ENCODE measurements at regions not wholly inside any gene's neighbourhood (a gene's known extent, or its start where the extent isn't known, plus 50 kb on each side); places are given as distances from the start of the nearest gene placed in this dataset.

GRCh38 chr13:47256618-47257017 is 359.8 kb upstream of the HTR2A start:
- no CpG with 5 or more reads among the region's 1 CpG for WGBS, 2 experiments (ENCODE audit: extremely low coverage in 2 of 2, insufficient read length in 1 of 2)
- in situ Hi-C loops (cut with MboI; ENCODE audit: low sequenced_read_pairs), result no loop called here
- H3K4me2 ChIP-seq (ENCODE audit: low read depth, low read length), result no peak overlapping the region

More at GRCh38 chr13:47256618-47257017, 359.8 kb upstream of the HTR2A start:
- Histone ChIP-seq H2AK9ac (replicated peaks; ENCODE audit: low read depth, low read length, poor library complexity) (no peak overlapping the region), H4K5ac (ENCODE audit: low read depth, low read length) (no peak overlapping the region), H2AFZ (replicated peaks; ENCODE audit: low read length, poor library complexity) (peak overlapping the region; percentile 80), H3K27me3 (ENCODE audit: control insufficient read depth, insufficient read depth, low read length) (no peaks in the 10 kb centered on the region), H3K9me1 (ENCODE audit: insufficient read depth, low read length) (peaks cover 2% of the 10 kb centered on the region; the same call in 1 of the 2 replicates), H3K23ac (ENCODE audit: low read depth, low read length) (0 out of 2 replicates have a peak overlapping the region, but pooled peaks have one; percentile 35), H2AK5ac (ENCODE audit: low read depth, low read length) (peak overlapping the region; percentile 37; the same call in 1 of the 2 replicates), H3K79me1 (ENCODE audit: low read depth in 1 of 2, low read length in 2 of 2) (no peaks in the 10 kb centered on the region), H2BK5ac (ENCODE audit: low read depth, low read length, poor library complexity, severe bottlenecking) (peak overlapping the region; percentile 62), H3K4me3 (ENCODE audit: insufficient read depth, low read depth, low read length) (no peak overlapping the region), H4K91ac (ENCODE audit: insufficient read depth, low read depth, low read length) (no peak overlapping the region), H3K9ac (ENCODE audit: low read depth, low read length) (no peak overlapping the region), H3K56ac (ENCODE audit: extremely low read depth, insufficient read depth, low read length) (no peak overlapping the region), H2BK20ac (ENCODE audit: low read depth, low read length) (peak overlapping the region; percentile 68; the same call in 1 of the 2 replicates), H3K27ac (ENCODE audit: insufficient read depth, low read length) (no peak overlapping the region), H3K18ac (ENCODE audit: low read depth, low read length) (no peak overlapping the region), H2BK15ac (ENCODE audit: low read depth, low read length) (0 out of 3 replicates have a peak overlapping the region, but pooled peaks have one; percentile 27), H4K20me1 (ENCODE audit: insufficient read depth, low read length) (no peaks in the 10 kb centered on the region), H3K36me3 (ENCODE audit: control insufficient read depth, insufficient read depth, low read length) (no peaks in the 10 kb centered on the region), H3K4me1 (ENCODE audit: control insufficient read depth, insufficient read depth, low read length) (no peaks in the 10 kb centered on the region), H3K9me3 (ENCODE audit: control insufficient read depth, insufficient read depth, low read length) (no peaks in the 10 kb centered on the region), H3K14ac (replicated peaks; ENCODE audit: low read depth, low read length) (no peak overlapping the region; the same call in 1 of the 2 replicates), H4K8ac (ENCODE audit: low read depth in 2 of 2, low read length in 2 of 2) (peak overlapping the region in 1 of 2 experiments; percentile 64; a peak in 1 of 4 replicates), H3K4ac (ENCODE audit: low read depth, low read length) (no peak overlapping the region; the same call in 1 of the 2 replicates), H2BK120ac (ENCODE audit: low read depth, low read length) (no peak overlapping the region; the same call in 1 of the 2 replicates)
- POLR2A ChIA-PET (ENCODE audit: unreplicated experiment), result no interaction called here
- ATAC-seq (ENCODE audit: low read depth) (peak; percentile 63; the same call in 1 of the 2 replicates), DNase-seq (peak; percentile 93)
- TF ChIP-seq ELK1 (IDR thresholded peaks at IDR 0.05; ENCODE audit: borderline replicate concordance, low read depth, low read length), result no peak
- no peak for TF ChIP-seq USF2 (IDR thresholded peaks at IDR 0.05; ENCODE audit: low read depth, low read length)
- TF ChIP-seq CEBPB (IDR thresholded peaks at IDR 0.05; ENCODE audit: low read depth, low read length), result peak; percentile 31; the same call in 1 of the 2 replicates
- no peak for TF ChIP-seq RCOR1 (IDR thresholded peaks at IDR 0.05; ENCODE audit: insufficient replicate concordance, low read length)
- peak; percentile 3; the same call in 1 of the 2 replicates for TF ChIP-seq RAD21 (IDR thresholded peaks at IDR 0.05; ENCODE audit: low read length)
- intact Hi-C loops (cut with micrococcal nuclease), result no loop called here
- BruUV-seq (replicated peaks), result no TSS peak
- dilution Hi-C loops (cut with HindIII; ENCODE audit: low sequenced_read_pairs, unreplicated experiment), result no loop called here
- CTCF ChIA-PET, result no interaction called here
